ENCODE measurements at regions not wholly inside any gene's neighbourhood (a gene's known extent, or its start where the extent isn't known, plus 50 kb on each side); places are given as distances from the start of the nearest gene placed in this dataset.

- H3K36me3 ChIP-seq (ENCODE audit: control insufficient read depth, insufficient read depth, low read length), result no peaks in the 10 kb centered on the region
- H3K9me3 ChIP-seq (ENCODE audit: control insufficient read depth, low read length), result no peaks in the 10 kb centered on the region
- no peak overlapping the region for H2AFZ ChIP-seq
- H3K27me3 ChIP-seq (ENCODE audit: control insufficient read depth, insufficient read depth, low read length), result no peaks in the 10 kb centered on the region
- no peak overlapping the region for H3K4me2 ChIP-seq (ENCODE audit: low read length)
- no peak overlapping the region for H3K27ac ChIP-seq
- H3K79me2 ChIP-seq, result no peaks in the 10 kb centered on the region
- no peak for TF ChIP-seq CTCF (IDR thresholded peaks at IDR 0.05)
- no peak overlapping the region for H3K4me3 ChIP-seq (ENCODE audit: low read depth, low read length)
- H3K4me1 ChIP-seq, result no peaks in the 10 kb centered on the region
- no peak overlapping the region for H3K9ac ChIP-seq
Observed at GRCh38 chr11:27287205-27287604, 75.8 kb downstream of the CCDC34 start.

GRCh38 chr11:27285761-27286160, 77.3 kb downstream of the CCDC34 start:
- no peak overlapping the region for H3K4me3 ChIP-seq (ENCODE audit: low read depth, low read length)
- no peaks in the 10 kb centered on the region for H3K4me1 ChIP-seq
- no peak overlapping the region for H3K9ac ChIP-seq
- no peaks in the 10 kb centered on the region for H3K9me3 ChIP-seq (ENCODE audit: control insufficient read depth, low read length)
- H3K27me3 ChIP-seq (ENCODE audit: control insufficient read depth, insufficient read depth, low read length), result no peaks in the 10 kb centered on the region
- H2AFZ ChIP-seq, result no peak overlapping the region
- no peak for TF ChIP-seq CTCF (IDR thresholded peaks at IDR 0.05)
- no peaks in the 10 kb centered on the region for H3K36me3 ChIP-seq (ENCODE audit: control insufficient read depth, insufficient read depth, low read length)
- no peak overlapping the region for H3K27ac ChIP-seq
- no peaks in the 10 kb centered on the region for H3K79me2 ChIP-seq
- H3K4me2 ChIP-seq (ENCODE audit: low read length), result no peak overlapping the region

GRCh38 chr11:27282806-27283205, 80.2 kb downstream of the CCDC34 start:
- Histone ChIP-seq H3K4me2 (ENCODE audit: low read length) (no peak overlapping the region), H3K36me3 (ENCODE audit: control insufficient read depth, insufficient read depth, low read length) (no peaks in the 10 kb centered on the region), H3K4me3 (ENCODE audit: low read depth, low read length) (no peak overlapping the region), H2AFZ (no peak overlapping the region), H3K4me1 (no peaks in the 10 kb centered on the region), H3K27me3 (ENCODE audit: control insufficient read depth, insufficient read depth, low read length) (no peaks in the 10 kb centered on the region), H3K9me3 (ENCODE audit: control insufficient read depth, low read length) (no peaks in the 10 kb centered on the region), H3K27ac (no peak overlapping the region), H3K9ac (no peak overlapping the region), H3K79me2 (no peaks in the 10 kb centered on the region)
- TF ChIP-seq CTCF (IDR thresholded peaks at IDR 0.05), result no peak

- Histone ChIP-seq H3K27ac (no peak overlapping the region), H3K4me2 (ENCODE audit: low read length) (no peak overlapping the region), H2AFZ (no peak overlapping the region), H3K27me3 (ENCODE audit: control insufficient read depth, insufficient read depth, low read length) (no peaks in the 10 kb centered on the region), H3K36me3 (ENCODE audit: control insufficient read depth, insufficient read depth, low read length) (no peaks in the 10 kb centered on the region), H3K4me1 (no peaks in the 10 kb centered on the region), H3K9me3 (ENCODE audit: control insufficient read depth, low read length) (no peaks in the 10 kb centered on the region), H3K4me3 (ENCODE audit: low read depth, low read length) (no peak overlapping the region), H3K9ac (no peak overlapping the region), H3K79me2 (no peaks in the 10 kb centered on the region)
- TF ChIP-seq CTCF (IDR thresholded peaks at IDR 0.05), result no peak
Observed at GRCh38 chr11:27281740-27282590, 81.0 kb downstream of the CCDC34 start.

GRCh38 chr11:27281276-27281675, 81.7 kb downstream of the CCDC34 start:
- H3K9me3 ChIP-seq (ENCODE audit: control insufficient read depth, low read length), result no peaks in the 10 kb centered on the region
- no peak overlapping the region for H3K27ac ChIP-seq
- H3K27me3 ChIP-seq (ENCODE audit: control insufficient read depth, insufficient read depth, low read length), result no peaks in the 10 kb centered on the region
- no peak overlapping the region for H3K9ac ChIP-seq
- no peaks in the 10 kb centered on the region for H3K4me1 ChIP-seq
- H3K36me3 ChIP-seq (ENCODE audit: control insufficient read depth, insufficient read depth, low read length), result no peaks in the 10 kb centered on the region
- no peak overlapping the region for H2AFZ ChIP-seq
- no peak overlapping the region for H3K4me3 ChIP-seq (ENCODE audit: low read depth, low read length)
- no peaks in the 10 kb centered on the region for H3K79me2 ChIP-seq
- TF ChIP-seq CTCF (IDR thresholded peaks at IDR 0.05), result no peak
- no peak overlapping the region for H3K4me2 ChIP-seq (ENCODE audit: low read length)

Data from parathyroid adenoma (tissue), 2 donors.